ENCODE measurements at regions not wholly inside any gene's neighbourhood (a gene's known extent, or its start where the extent isn't known, plus 50 kb on each side); places are given as distances from the start of the nearest gene placed in this dataset.
A peak's percentile ranks its signal among the peaks of the same experiment; 100 is the strongest.

- FAIRE-seq = no peak
- no peak for DNase-seq (ENCODE audit: insufficient read length, low spot score)
- no peak for TF ChIP-seq POLR2A (IDR thresholded peaks at IDR 0.05; ENCODE audit: low read depth, low read length)
These were observed 66.8 kb upstream of the NPAS1 start for GRCh38 chr19:46952874-46953273.

GRCh38 chr19:46953955-46954501 is 65.6 kb upstream of the NPAS1 start:
- FAIRE-seq (no peak), DNase-seq (ENCODE audit: insufficient read length, low spot score) (no peak)
- no peak for TF ChIP-seq POLR2A (IDR thresholded peaks at IDR 0.05; ENCODE audit: low read depth, low read length)

- no peak for FAIRE-seq
- no peak for DNase-seq (ENCODE audit: insufficient read length, low spot score)
- TF ChIP-seq POLR2A (IDR thresholded peaks at IDR 0.05; ENCODE audit: low read depth, low read length) = no peak
These were observed 65.1 kb upstream of the NPAS1 start for GRCh38 chr19:46954502-46954992.

GRCh38 chr19:46954993-46955812 is 64.4 kb upstream of the NPAS1 start:
- FAIRE-seq (no peak), DNase-seq (ENCODE audit: insufficient read length, low spot score) (no peak)
- no peak for TF ChIP-seq POLR2A (IDR thresholded peaks at IDR 0.05; ENCODE audit: low read depth, low read length)

- DNase-seq (ENCODE audit: insufficient read length, low spot score) (no peak), FAIRE-seq (no peak)
- no peak for TF ChIP-seq POLR2A (IDR thresholded peaks at IDR 0.05; ENCODE audit: low read depth, low read length)
These were observed 63.7 kb upstream of the NPAS1 start for GRCh38 chr19:46955813-46956371.

GRCh38 chr19:46958532-46958931 is 61.1 kb upstream of the NPAS1 start:
- TF ChIP-seq POLR2A (IDR thresholded peaks at IDR 0.05; ENCODE audit: low read depth, low read length) = no peak
- DNase-seq (ENCODE audit: insufficient read length, low spot score) (no peak), FAIRE-seq (no peak)

- DNase-seq (ENCODE audit: insufficient read length, low spot score) (no peak), FAIRE-seq (no peak)
- no peak for TF ChIP-seq POLR2A (IDR thresholded peaks at IDR 0.05; ENCODE audit: low read depth, low read length)
These were observed 59.6 kb upstream of the NPAS1 start for GRCh38 chr19:46959894-46960556.

GRCh38 chr19:46962030-46962570 is 57.5 kb upstream of the NPAS1 start:
- no peak for FAIRE-seq
- no peak for TF ChIP-seq POLR2A (IDR thresholded peaks at IDR 0.05; ENCODE audit: low read depth, low read length)
- DNase-seq (ENCODE audit: insufficient read length, low spot score) = no peak

- no peak for DNase-seq (ENCODE audit: insufficient read length, low spot score)
- no peak for TF ChIP-seq POLR2A (IDR thresholded peaks at IDR 0.05; ENCODE audit: low read depth, low read length)
- peak; percentile 65 for FAIRE-seq
These were observed 56.4 kb upstream of the NPAS1 start for GRCh38 chr19:46963093-46963734.

GRCh38 chr19:46967578-46968032 is 52.0 kb upstream of the NPAS1 start:
- no peak for FAIRE-seq
- no peak for DNase-seq (ENCODE audit: insufficient read length, low spot score)
- TF ChIP-seq POLR2A (IDR thresholded peaks at IDR 0.05; ENCODE audit: low read depth, low read length) = no peak

All from H54 (cell line).